ENCODE measurements at regions not wholly inside any gene's neighbourhood (a gene's known extent, or its start where the extent isn't known, plus 50 kb on each side); places are given as distances from the start of the nearest gene placed in this dataset.

DNA sequence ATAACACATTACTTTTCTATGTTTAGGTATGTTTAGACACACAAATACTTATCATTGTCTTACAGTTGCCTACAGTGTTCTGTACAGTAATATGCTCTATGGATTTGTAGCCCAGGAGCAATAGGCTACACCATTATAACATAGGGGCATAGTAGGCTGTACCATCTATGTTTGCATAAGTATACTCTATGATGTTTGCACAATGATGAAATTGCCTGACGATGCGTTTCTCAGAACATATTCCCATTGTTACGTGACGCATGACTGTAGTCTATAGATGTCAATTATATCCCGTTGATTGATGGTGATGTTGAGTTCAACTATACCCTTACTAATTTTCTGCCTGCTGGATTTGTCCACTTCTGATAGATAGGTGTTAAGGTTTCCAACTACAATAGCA lies 139.4 kb upstream of the PFN2 start:
- DNase-seq (ENCODE audit: low read depth) = no peak
- TF ChIP-seq, protein P1, sequence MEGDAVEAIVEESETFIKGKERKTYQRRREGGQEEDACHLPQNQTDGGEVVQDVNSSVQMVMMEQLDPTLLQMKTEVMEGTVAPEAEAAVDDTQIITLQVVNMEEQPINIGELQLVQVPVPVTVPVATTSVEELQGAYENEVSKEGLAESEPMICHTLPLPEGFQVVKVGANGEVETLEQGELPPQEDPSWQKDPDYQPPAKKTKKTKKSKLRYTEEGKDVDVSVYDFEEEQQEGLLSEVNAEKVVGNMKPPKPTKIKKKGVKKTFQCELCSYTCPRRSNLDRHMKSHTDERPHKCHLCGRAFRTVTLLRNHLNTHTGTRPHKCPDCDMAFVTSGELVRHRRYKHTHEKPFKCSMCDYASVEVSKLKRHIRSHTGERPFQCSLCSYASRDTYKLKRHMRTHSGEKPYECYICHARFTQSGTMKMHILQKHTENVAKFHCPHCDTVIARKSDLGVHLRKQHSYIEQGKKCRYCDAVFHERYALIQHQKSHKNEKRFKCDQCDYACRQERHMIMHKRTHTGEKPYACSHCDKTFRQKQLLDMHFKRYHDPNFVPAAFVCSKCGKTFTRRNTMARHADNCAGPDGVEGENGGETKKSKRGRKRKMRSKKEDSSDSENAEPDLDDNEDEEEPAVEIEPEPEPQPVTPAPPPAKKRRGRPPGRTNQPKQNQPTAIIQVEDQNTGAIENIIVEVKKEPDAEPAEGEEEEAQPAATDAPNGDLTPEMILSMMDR (IDR thresholded peaks at IDR 0.05; ENCODE audit: insufficient read depth, low read depth, low read length, missing control alignments) = no peak
- no peak overlapping the region for H3K4me3 ChIP-seq (ENCODE audit: low read depth, low read length)

DNA sequence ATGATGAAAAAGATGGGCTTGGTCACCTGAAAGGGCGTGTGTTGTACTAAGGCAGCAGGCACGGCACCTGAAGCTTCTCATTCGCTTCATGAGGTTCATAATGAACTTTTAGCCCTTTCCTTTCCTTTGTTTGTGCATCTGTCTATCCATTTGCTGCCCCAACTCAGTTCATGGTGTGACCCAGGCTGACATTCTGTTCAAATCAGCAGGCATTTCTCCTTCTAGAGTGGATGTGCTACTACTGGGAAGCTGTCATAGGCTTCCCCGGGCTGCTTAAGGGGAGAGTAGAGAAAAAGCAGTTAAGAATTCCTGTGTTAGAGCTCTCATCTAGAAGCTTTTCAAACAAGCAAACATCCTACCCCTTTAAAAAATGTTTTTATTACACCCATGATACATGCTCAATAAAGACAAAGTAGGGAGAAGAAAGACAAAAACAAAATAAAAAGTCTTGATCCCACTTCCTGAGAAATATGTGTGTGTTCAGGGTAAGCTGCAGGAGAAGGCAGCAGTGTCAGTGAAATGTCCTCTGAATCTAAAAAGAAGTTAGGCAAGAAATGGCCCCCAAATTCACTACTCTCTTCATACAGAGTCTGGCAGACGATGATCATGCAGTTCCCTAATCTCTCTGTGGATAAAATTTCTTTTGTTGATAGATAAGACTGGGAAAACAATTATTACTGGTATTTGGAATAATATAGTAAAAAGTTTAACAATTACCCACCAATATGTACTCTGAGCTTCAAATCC lies 136.9 kb upstream of the PFN2 start:
- no peak overlapping the region for H3K4me3 ChIP-seq (ENCODE audit: low read depth, low read length)
- TF ChIP-seq, protein P1 (IDR thresholded peaks at IDR 0.05; ENCODE audit: insufficient read depth, low read depth, low read length, missing control alignments) = no peak
- DNase-seq (ENCODE audit: low read depth) = no peak

DNA sequence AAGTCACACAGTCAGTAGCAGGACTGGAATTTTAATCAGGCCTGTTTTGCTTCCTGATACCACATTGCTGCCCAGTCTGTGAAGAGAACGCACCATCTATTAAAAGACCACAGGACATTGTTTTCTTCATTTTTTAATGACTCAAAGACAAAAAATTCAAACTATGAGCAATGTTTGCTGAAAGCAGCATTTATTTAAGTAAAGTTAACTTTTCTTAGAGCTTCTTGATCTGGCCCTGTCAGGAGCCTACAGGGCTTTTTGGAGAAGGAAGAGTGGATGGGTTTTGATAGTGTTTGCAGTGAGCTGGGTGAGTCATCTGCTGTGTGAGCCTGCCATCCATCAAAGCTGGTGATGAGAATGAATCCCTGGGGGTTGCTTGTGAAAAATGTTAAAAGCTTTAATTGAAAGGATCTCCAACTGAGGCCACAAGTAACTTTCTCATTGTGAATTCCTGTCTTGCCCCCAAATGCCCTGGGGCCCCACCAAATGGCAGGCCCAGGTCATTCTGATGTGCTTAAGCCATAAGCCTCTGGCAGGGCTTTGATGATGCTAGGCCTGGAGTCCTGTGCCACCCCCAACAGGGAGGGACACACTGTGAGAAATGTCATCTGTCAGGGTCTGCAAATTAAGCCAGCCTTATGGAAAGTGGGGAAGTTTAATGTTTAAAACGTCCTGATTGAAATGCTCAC lies 136.2 kb upstream of the PFN2 start:
- TF ChIP-seq, protein P1 (IDR thresholded peaks at IDR 0.05; ENCODE audit: insufficient read depth, low read depth, low read length, missing control alignments) = no peak
- H3K4me3 ChIP-seq (ENCODE audit: low read depth, low read length) = no peak overlapping the region
- DNase-seq (ENCODE audit: low read depth) = no peak

DNA sequence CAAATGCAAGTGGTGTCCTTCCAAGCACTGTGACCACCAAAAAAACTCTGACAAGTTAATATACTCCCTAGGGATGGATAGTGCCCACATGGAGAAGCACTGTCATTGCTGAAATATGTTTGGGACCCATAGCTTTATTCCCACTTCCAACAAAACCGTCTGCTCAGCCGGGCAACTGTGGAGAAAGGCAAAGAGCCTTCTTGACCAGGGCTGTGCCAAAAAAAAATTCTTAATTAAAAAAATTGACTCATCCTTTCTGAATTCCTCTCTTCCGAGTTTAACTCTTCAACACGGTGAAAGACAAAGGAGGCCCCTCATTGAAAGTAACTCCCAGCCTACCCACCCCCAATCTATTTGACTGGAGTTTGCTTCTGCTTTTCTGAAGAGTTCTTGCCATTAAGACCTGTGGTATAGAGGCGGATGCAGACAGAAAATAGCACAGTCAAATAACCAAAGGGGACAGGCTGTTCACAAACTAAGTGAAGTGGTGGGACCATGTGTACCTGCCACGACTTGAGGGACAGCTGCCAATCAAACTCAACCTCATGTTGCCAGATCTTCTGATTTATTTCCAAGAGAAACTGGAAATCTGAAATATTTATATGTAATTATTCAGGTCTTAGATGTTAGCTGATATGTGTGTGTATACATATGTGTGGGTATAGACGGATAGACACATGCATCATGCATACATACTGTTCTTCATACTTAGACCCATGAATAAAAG lies 135.4 kb upstream of the PFN2 start:
- DNase-seq (ENCODE audit: low read depth) = peak; percentile 33
- no peak overlapping the region for H3K4me3 ChIP-seq (ENCODE audit: low read depth, low read length)
- TF ChIP-seq, protein P1 (IDR thresholded peaks at IDR 0.05; ENCODE audit: insufficient read depth, low read depth, low read length, missing control alignments) = no peak

DNA sequence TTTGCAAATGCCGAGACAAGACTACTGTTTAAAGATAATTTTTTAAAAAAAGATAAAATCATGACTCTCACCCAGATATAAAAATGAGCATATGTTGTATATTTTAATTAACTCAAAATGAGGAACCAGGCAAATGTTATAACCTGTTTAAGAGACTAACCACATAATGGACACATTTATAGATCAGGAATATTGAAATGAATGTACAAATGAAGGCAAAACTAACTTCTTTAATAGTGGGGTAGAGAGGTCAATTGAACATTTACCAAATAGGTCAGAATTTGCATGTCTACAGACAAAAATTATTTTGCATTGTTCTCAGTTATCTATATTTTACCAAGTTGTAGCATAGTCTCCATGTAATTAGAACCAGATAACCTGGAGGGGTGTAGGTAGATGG lies 134.3 kb upstream of the PFN2 start:
- no peak for DNase-seq (ENCODE audit: low read depth)
- TF ChIP-seq, protein P1 (IDR thresholded peaks at IDR 0.05; ENCODE audit: insufficient read depth, low read depth, low read length, missing control alignments) = no peak
- H3K4me3 ChIP-seq (ENCODE audit: low read depth, low read length) = no peak overlapping the region

DNA sequence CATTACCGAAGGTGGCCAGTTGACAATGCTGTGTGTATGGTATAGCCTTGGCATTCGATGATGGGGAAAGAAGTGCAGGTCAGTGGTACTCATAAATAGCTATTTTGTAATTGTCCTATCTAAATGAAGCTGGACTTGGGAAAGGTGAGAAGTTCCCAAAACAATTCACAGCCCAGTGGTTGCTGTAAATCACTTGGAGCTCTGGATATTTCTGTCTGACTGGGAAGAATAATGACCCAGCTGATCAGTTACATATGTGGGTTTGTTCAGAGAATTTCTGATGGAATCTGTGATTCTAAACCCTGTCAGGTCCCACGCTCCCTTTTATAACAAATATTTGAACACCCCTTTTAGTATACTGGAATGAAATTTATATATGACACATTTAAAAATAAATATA lies 133.9 kb upstream of the PFN2 start:
- DNase-seq (ENCODE audit: low read depth) = no peak
- TF ChIP-seq, protein P1 (IDR thresholded peaks at IDR 0.05; ENCODE audit: insufficient read depth, low read depth, low read length, missing control alignments) = no peak
- no peak overlapping the region for H3K4me3 ChIP-seq (ENCODE audit: low read depth, low read length)

Measured in GM12865 (cell line).